Endothelial cell of umbilical vein (primary cell): ENCODE measurements at regions not wholly inside any gene's neighbourhood (a gene's known extent, or its start where the extent isn't known, plus 50 kb on each side); places are given as distances from the start of the nearest gene placed in this dataset.

Source experiments
- CTCF ChIP-seq, 2 donors: IDR thresholded peaks; 1 replicate in 1 of 2; 2 replicates in 1 of 2; pipeline ENCODE4 v1.5.1; 2011; ENCODE audit warnings: low read length in 2 of 2, mild to moderate bottlenecking in 2 of 2, moderate library complexity in 2 of 2, control low read depth in 1 of 2, inconsistent platforms in 1 of 2, low read depth in 1 of 2; ENCODE audit not compliant: insufficient read depth in 1 of 2; ENCODE audit errors: extremely low read depth in 1 of 2
- EZH2 ChIP-seq: IDR thresholded peaks from 2 replicates; pipeline ENCODE4 v1.6.1; 2012; ENCODE audit warnings: borderline replicate concordance, low read depth, mild to moderate bottlenecking, moderate library complexity, low read length, inconsistent platforms; ENCODE audit not compliant: severe bottlenecking
- GATA2 ChIP-seq: IDR thresholded peaks from 2 replicates; pipeline ENCODE4 v1.7.0; 2011; ENCODE audit warnings: low read depth, mild to moderate bottlenecking, moderate library complexity, mixed read lengths, low read length; ENCODE audit not compliant: insufficient read length, insufficient read depth
- JUN ChIP-seq: IDR thresholded peaks from 2 replicates; pipeline ENCODE4 v1.6.1; 2011; ENCODE audit warnings: borderline replicate concordance, low read depth; ENCODE audit not compliant: insufficient read length, insufficient read depth
- MAX ChIP-seq: IDR thresholded peaks from 2 replicates; pipeline ENCODE4 v1.6.1; 2011; ENCODE audit not compliant: insufficient read depth, insufficient read length
- MYC ChIP-seq: IDR thresholded peaks from one replicate; pipeline ENCODE4 v1.6.1; 2011; ENCODE audit warnings: mild to moderate bottlenecking, low read depth, low read length
- POLR2A ChIP-seq: IDR thresholded peaks from 2 replicates; pipeline ENCODE4 v1.6.1; 2012; ENCODE audit warnings: low read depth, mild to moderate bottlenecking, control low read depth, low read length

- no peak for TF ChIP-seq MAX
- no peak for TF ChIP-seq CTCF (IDR thresholded peaks at IDR 0.05; ENCODE audit: extremely low read depth in 1 of 2, insufficient read depth in 1 of 2, low read depth in 1 of 2, low read length in 2 of 2)
- TF ChIP-seq POLR2A, result no peak
- no peak for TF ChIP-seq GATA2
- TF ChIP-seq EZH2, result no peak
- TF ChIP-seq MYC, result no peak
- no peak for TF ChIP-seq JUN
Measured at GRCh38 chr2:58606799-58607198, 365.7 kb upstream of the FANCL start.
